K562 (cell line): ENCODE measurements at regions not wholly inside any gene's neighbourhood (a gene's known extent, or its start where the extent isn't known, plus 50 kb on each side); places are given as distances from the start of the nearest gene placed in this dataset.

Experiments
- CBFA2T2 ChIP-seq: fragments of 450-650 bp; conservative IDR thresholded peaks from 2 replicates; pipeline ENCODE4 v1.6.1; 2017; ENCODE audit warnings: mild to moderate bottlenecking
- DPF2 ChIP-seq: fragments of 450-650 bp; IDR thresholded peaks from 2 replicates; pipeline ENCODE4 v1.6.1; 2016
- KLF13 ChIP-seq: fragments of 450-650 bp; IDR thresholded peaks from 2 replicates; pipeline ENCODE4 v1.6.1; 2016; ENCODE audit warnings: missing genetic modification characterization, low read depth, mild to moderate bottlenecking, missing compliant biosample characterization, moderate library complexity, borderline replicate concordance
- MAZ ChIP-seq, 2 experiments: fragments of 450-650 bp in 1 of 2; sonication (generic) in 1 of 2; formaldehyde crosslinking; IDR thresholded peaks in 1 of 2; conservative IDR thresholded peaks in 1 of 2; 2 replicates each; pipeline versions ENCODE4 v1.4.0 to v1.5.0; 2020; ENCODE audit warnings: mild to moderate bottlenecking in 1 of 2, missing genetic modification reagents in 1 of 2
- MXI1 ChIP-seq: IDR thresholded peaks from 2 replicates; pipeline ENCODE4 v1.6.1; 2011; ENCODE audit warnings: low read depth, mild to moderate bottlenecking, improper control_type of control experiment, low read length
- POLR2A ChIP-seq: fragments of 450-650 bp; conservative IDR thresholded peaks from 2 replicates; pipeline ENCODE4 v1.6.1; 2016
- SMC3 ChIP-seq: conservative IDR thresholded peaks from 2 replicates; pipeline ENCODE4 v1.6.1; 2011; ENCODE audit warnings: low read depth, low read length, improper control_type of control experiment; ENCODE audit not compliant: insufficient read depth
- SP2 ChIP-seq: IDR thresholded peaks from 2 replicates; pipeline ENCODE4 v1.6.1; 2011; ENCODE audit warnings: mild to moderate bottlenecking, low read depth, low read length, moderate library complexity; ENCODE audit not compliant: poor library complexity, severe bottlenecking; ENCODE audit errors: extremely low read depth
- ZC3H4 ChIP-seq: sonication (generic); formaldehyde crosslinking; IDR thresholded peaks from 2 replicates; pipeline ENCODE4 v1.9.0; 2021; ENCODE audit warnings: missing genetic modification reagents, borderline replicate concordance
- TF ChIP-seq, protein P1 (sequence below): sonication (generic); formaldehyde crosslinking; IDR thresholded peaks from 2 replicates; pipeline ENCODE4 v1.8.1; 2022; ENCODE audit warnings: missing genetic modification reagents
- TF ChIP-seq, protein P2 (sequence below), 3 experiments: IDR thresholded peaks in 2 of 3; conservative IDR thresholded peaks in 1 of 3; 2 replicates each; pipeline ENCODE4 v1.5.1; 2011 to 2012; ENCODE audit warnings: low read length in 3 of 3, mild to moderate bottlenecking in 3 of 3, control low read depth in 2 of 3, improper control_type of control experiment in 1 of 3, inconsistent platforms in 1 of 3, low read depth in 1 of 3, mixed read lengths in 1 of 3, moderate library complexity in 1 of 3; ENCODE audit not compliant: insufficient read depth in 2 of 3
- TF ChIP-seq, protein P3 (sequence below): sonication (generic); formaldehyde crosslinking; IDR thresholded peaks from 2 replicates; pipeline ENCODE4 v1.8.0; 2022; ENCODE audit warnings: missing genetic modification reagents, mild to moderate bottlenecking, borderline replicate concordance
- TF ChIP-seq, protein P4 (sequence below), 2 experiments: fragments of 450-650 bp; conservative IDR thresholded peaks; 2 replicates each; pipeline ENCODE4 v1.6.1; 2017; ENCODE audit warnings: mild to moderate bottlenecking in 2 of 2, moderate library complexity in 2 of 2
- TF ChIP-seq, protein P5 (sequence below): sonication (generic); formaldehyde crosslinking; IDR thresholded peaks from 2 replicates; pipeline ENCODE4 v1.8.0; 2022; ENCODE audit warnings: missing genetic modification reagents, mild to moderate bottlenecking, borderline replicate concordance

DNA sequence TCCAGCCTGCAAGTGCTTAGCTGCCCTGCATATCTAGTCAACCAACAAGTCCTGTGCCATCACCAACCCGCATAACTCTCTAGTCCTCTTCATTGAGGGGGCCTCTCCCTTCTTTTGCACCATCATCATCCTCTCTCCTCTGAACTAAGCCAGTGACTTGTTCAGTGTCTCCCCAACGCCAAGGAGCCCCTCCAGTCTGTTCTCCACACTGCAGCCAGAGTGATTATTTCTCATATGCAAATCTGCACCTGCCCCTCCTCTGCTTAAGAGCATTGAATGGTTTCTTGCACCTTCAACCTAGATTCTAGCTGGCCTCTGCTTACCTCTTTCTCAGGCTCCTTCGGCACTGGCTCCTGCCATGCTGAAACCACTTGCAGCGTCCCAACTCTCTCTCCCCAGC lies 141.8 kb downstream of the FAM161A start:
- TF ChIP-seq, protein P1, sequence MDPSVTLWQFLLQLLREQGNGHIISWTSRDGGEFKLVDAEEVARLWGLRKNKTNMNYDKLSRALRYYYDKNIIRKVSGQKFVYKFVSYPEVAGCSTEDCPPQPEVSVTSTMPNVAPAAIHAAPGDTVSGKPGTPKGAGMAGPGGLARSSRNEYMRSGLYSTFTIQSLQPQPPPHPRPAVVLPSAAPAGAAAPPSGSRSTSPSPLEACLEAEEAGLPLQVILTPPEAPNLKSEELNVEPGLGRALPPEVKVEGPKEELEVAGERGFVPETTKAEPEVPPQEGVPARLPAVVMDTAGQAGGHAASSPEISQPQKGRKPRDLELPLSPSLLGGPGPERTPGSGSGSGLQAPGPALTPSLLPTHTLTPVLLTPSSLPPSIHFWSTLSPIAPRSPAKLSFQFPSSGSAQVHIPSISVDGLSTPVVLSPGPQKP, result no peak
- no peak for TF ChIP-seq KLF13 (tag)
- TF ChIP-seq, protein P2, sequence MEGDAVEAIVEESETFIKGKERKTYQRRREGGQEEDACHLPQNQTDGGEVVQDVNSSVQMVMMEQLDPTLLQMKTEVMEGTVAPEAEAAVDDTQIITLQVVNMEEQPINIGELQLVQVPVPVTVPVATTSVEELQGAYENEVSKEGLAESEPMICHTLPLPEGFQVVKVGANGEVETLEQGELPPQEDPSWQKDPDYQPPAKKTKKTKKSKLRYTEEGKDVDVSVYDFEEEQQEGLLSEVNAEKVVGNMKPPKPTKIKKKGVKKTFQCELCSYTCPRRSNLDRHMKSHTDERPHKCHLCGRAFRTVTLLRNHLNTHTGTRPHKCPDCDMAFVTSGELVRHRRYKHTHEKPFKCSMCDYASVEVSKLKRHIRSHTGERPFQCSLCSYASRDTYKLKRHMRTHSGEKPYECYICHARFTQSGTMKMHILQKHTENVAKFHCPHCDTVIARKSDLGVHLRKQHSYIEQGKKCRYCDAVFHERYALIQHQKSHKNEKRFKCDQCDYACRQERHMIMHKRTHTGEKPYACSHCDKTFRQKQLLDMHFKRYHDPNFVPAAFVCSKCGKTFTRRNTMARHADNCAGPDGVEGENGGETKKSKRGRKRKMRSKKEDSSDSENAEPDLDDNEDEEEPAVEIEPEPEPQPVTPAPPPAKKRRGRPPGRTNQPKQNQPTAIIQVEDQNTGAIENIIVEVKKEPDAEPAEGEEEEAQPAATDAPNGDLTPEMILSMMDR (IDR thresholded peaks at IDR 0.05 in 2 of 3, conservative IDR thresholded peaks at IDR 0.05 in 1 of 3; ENCODE audit: insufficient read depth in 2 of 3, low read depth in 1 of 3, low read length in 3 of 3), result no peak
- TF ChIP-seq DPF2, result no peak
- TF ChIP-seq, protein P3, sequence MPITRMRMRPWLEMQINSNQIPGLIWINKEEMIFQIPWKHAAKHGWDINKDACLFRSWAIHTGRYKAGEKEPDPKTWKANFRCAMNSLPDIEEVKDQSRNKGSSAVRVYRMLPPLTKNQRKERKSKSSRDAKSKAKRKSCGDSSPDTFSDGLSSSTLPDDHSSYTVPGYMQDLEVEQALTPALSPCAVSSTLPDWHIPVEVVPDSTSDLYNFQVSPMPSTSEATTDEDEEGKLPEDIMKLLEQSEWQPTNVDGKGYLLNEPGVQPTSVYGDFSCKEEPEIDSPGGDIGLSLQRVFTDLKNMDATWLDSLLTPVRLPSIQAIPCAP, result no peak
- no peak for TF ChIP-seq SMC3
- no peak for TF ChIP-seq MAZ (CRISPR knock-in tag; conservative IDR thresholded peaks at IDR 0.05 in 1 of 2, IDR thresholded peaks at IDR 0.05 in 1 of 2)
- TF ChIP-seq MXI1, result no peak
- TF ChIP-seq, protein P4, sequence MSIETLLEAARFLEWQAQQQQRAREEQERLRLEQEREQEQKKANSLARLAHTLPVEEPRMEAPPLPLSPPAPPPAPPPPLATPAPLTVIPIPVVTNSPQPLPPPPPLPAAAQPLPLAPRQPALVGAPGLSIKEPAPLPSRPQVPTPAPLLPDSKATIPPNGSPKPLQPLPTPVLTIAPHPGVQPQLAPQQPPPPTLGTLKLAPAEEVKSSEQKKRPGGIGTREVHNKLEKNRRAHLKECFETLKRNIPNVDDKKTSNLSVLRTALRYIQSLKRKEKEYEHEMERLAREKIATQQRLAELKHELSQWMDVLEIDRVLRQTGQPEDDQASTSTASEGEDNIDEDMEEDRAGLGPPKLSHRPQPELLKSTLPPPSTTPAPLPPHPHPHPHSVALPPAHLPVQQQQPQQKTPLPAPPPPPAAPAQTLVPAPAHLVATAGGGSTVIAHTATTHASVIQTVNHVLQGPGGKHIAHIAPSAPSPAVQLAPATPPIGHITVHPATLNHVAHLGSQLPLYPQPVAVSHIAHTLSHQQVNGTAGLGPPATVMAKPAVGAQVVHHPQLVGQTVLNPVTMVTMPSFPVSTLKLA (conservative IDR thresholded peaks at IDR 0.05), result no peak
- TF ChIP-seq SP2, result no peak
- TF ChIP-seq POLR2A, result no peak
- no peak for TF ChIP-seq ZC3H4 (CRISPR knock-in tag)
- TF ChIP-seq, protein P5, sequence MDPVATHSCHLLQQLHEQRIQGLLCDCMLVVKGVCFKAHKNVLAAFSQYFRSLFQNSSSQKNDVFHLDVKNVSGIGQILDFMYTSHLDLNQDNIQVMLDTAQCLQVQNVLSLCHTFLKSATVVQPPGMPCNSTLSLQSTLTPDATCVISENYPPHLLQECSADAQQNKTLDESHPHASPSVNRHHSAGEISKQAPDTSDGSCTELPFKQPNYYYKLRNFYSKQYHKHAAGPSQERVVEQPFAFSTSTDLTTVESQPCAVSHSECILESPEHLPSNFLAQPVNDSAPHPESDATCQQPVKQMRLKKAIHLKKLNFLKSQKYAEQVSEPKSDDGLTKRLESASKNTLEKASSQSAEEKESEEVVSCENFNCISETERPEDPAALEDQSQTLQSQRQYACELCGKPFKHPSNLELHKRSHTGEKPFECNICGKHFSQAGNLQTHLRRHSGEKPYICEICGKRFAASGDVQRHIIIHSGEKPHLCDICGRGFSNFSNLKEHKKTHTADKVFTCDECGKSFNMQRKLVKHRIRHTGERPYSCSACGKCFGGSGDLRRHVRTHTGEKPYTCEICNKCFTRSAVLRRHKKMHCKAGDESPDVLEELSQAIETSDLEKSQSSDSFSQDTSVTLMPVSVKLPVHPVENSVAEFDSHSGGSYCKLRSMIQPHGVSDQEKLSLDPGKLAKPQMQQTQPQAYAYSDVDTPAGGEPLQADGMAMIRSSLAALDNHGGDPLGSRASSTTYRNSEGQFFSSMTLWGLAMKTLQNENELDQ (CRISPR knock-in tag), result no peak
- TF ChIP-seq CBFA2T2, result no peak
